IMR-90 (cell line): ENCODE measurements at regions not wholly inside any gene's neighbourhood (a gene's known extent, or its start where the extent isn't known, plus 50 kb on each side); places are given as distances from the start of the nearest gene placed in this dataset.

Source experiments
- ATAC-seq: fragments of 200-7000 bp; cut with Tn5 transposase; 2 replicates; pipeline ENCODE4 v1.9.1; 2020; ENCODE audit warnings: low read depth, mild to moderate bottlenecking, moderate library complexity
- BruUV-seq: library from RNA; stranded (reverse); fragments of 400-500 nt; replicated peaks from 2 replicates; lab custom pipeline; 2021; lab: Mats Ljungman, UMichigan
- CTCF ChIA-PET: fragments of 300-600 bp; formaldehyde crosslinking; extraction: SDS; loops from one replicate; lab custom pipeline; 2021; ENCODE audit warnings: antibody characterized with exemption; lab: Yijun Ruan, JAX
- POLR2A ChIA-PET: fragments of 300-600 bp; sonication (Branson Sonifier 250); formaldehyde crosslinking; loops from one replicate; lab custom pipeline; 2022; ENCODE audit warnings: antibody characterized with exemption; ENCODE audit not compliant: unreplicated experiment; lab: Charles Lee
- DNase-seq: peaks from one replicate; pipeline ENCODE4 v3.0.0; 2013
- H2AFZ ChIP-seq: replicated peaks from 2 replicates; pipeline ENCODE3; 2013; ENCODE audit warnings: low read length, mild to moderate bottlenecking; ENCODE audit not compliant: poor library complexity
- H2AK5ac ChIP-seq: 2 replicates; pipeline ENCODE4 v1.6.1; 2013; ENCODE audit warnings: low read depth, low read length, inconsistent platforms
- H2AK9ac ChIP-seq: replicated peaks from 2 replicates; pipeline ENCODE3; 2013; ENCODE audit warnings: mild to moderate bottlenecking, low read depth, low read length, moderate library complexity; ENCODE audit not compliant: poor library complexity
- H2BK120ac ChIP-seq: 2 replicates; pipeline ENCODE4 v1.6.1; 2013; ENCODE audit warnings: low read depth, low read length, inconsistent platforms
- H2BK15ac ChIP-seq: 3 replicates; pipeline ENCODE4 v1.6.1; 2013; ENCODE audit warnings: low read depth, low read length, inconsistent platforms
- H2BK20ac ChIP-seq: 2 replicates; pipeline ENCODE4 v1.6.1; 2013; ENCODE audit warnings: low read depth, mild to moderate bottlenecking, inconsistent platforms, low read length, moderate library complexity
- H2BK5ac ChIP-seq: 2 replicates; pipeline ENCODE4 v1.6.1; 2013; ENCODE audit warnings: mild to moderate bottlenecking, low read depth, low read length, inconsistent platforms; ENCODE audit not compliant: poor library complexity, severe bottlenecking
- H3K14ac ChIP-seq: replicated peaks from 2 replicates; pipeline ENCODE4 v1.6.1; 2013; ENCODE audit warnings: low read depth, low read length, inconsistent platforms
- H3K18ac ChIP-seq: 2 replicates; pipeline ENCODE4 v1.6.1; 2013; ENCODE audit warnings: low read depth, low read length, control low read depth
- H3K23ac ChIP-seq: 2 replicates; pipeline ENCODE4 v1.6.1; 2013; ENCODE audit warnings: low read depth, low read length, inconsistent platforms
- H3K27ac ChIP-seq: 2 replicates; pipeline ENCODE4 v1.5.1; 2013; ENCODE audit warnings: mild to moderate bottlenecking, control low read depth, low read length; ENCODE audit not compliant: insufficient read depth
- H3K27me3 ChIP-seq: 2 replicates; pipeline ENCODE4 v1.6.1; 2013; ENCODE audit warnings: low read length; ENCODE audit not compliant: control insufficient read depth, insufficient read depth
- H3K36me3 ChIP-seq: 2 replicates; pipeline ENCODE4 v1.6.1; 2013; ENCODE audit warnings: low read length, mixed read lengths; ENCODE audit not compliant: control insufficient read depth, insufficient read depth
- H3K4ac ChIP-seq: 2 replicates; pipeline ENCODE4 v1.6.1; 2013; ENCODE audit warnings: low read depth, low read length, inconsistent platforms
- H3K4me1 ChIP-seq: 2 replicates; pipeline ENCODE4 v1.6.1; 2013; ENCODE audit warnings: low read length, mixed read lengths; ENCODE audit not compliant: control insufficient read depth, insufficient read depth
- H3K4me2 ChIP-seq: 2 replicates; pipeline ENCODE4 v1.6.1; 2013; ENCODE audit warnings: low read depth, mild to moderate bottlenecking, control low read depth, low read length, moderate library complexity
- H3K4me3 ChIP-seq: 2 replicates; pipeline ENCODE4 v1.5.1; 2013; ENCODE audit warnings: low read depth, mild to moderate bottlenecking, control low read depth, low read length, moderate library complexity; ENCODE audit not compliant: insufficient read depth
- H3K56ac ChIP-seq: 2 replicates; pipeline ENCODE4 v1.6.1; 2013; ENCODE audit warnings: low read length, inconsistent platforms; ENCODE audit not compliant: insufficient read depth; ENCODE audit errors: extremely low read depth
- H3K79me1 ChIP-seq, 2 experiments: 2 replicates each; pipeline ENCODE4 v1.6.1; 2013; ENCODE audit warnings: low read length in 2 of 2, inconsistent platforms in 1 of 2, low read depth in 1 of 2
- H3K9ac ChIP-seq: 2 replicates; pipeline ENCODE4 v1.6.1; 2013; ENCODE audit warnings: low read depth, low read length, control low read depth
- H3K9me1 ChIP-seq: 2 replicates; pipeline ENCODE4 v1.6.1; 2013; ENCODE audit warnings: low read length, inconsistent platforms; ENCODE audit not compliant: insufficient read depth
- H3K9me3 ChIP-seq: 2 replicates; pipeline ENCODE4 v1.6.1; 2013; ENCODE audit warnings: low read length; ENCODE audit not compliant: control insufficient read depth, insufficient read depth
- H4K20me1 ChIP-seq: 2 replicates; pipeline ENCODE4 v1.6.1; 2013; ENCODE audit warnings: low read length, inconsistent platforms; ENCODE audit not compliant: insufficient read depth
- H4K5ac ChIP-seq: 2 replicates; pipeline ENCODE4 v1.6.1; 2013; ENCODE audit warnings: mild to moderate bottlenecking, low read depth, low read length, control low read depth
- H4K8ac ChIP-seq, 2 experiments: 2 replicates each; pipeline ENCODE4 v1.6.1; 2013; ENCODE audit warnings: low read depth in 2 of 2, low read length in 2 of 2, control low read depth in 1 of 2, inconsistent platforms in 1 of 2
- H4K91ac ChIP-seq: 2 replicates; pipeline ENCODE4 v1.6.1; 2013; ENCODE audit warnings: low read depth, low read length, inconsistent platforms; ENCODE audit not compliant: insufficient read depth
- BHLHE40 ChIP-seq: fragments of 150-350 bp; IDR thresholded peaks from 2 replicates; pipeline ENCODE4 v1.6.1; 2016; ENCODE audit warnings: mild to moderate bottlenecking, low read depth, low read length
- MAFK ChIP-seq: IDR thresholded peaks from 2 replicates; pipeline ENCODE4 v1.6.1; 2012; ENCODE audit warnings: low read depth, low read length, improper control_type of control experiment
- RAD21 ChIP-seq: IDR thresholded peaks from 2 replicates; pipeline ENCODE4 v1.6.1; 2012; ENCODE audit warnings: low read length, improper control_type of control experiment
- SMC3 ChIP-seq: fragments of 150-350 bp; IDR thresholded peaks from 2 replicates; pipeline ENCODE4 v1.6.1; 2016; ENCODE audit warnings: low read depth, mild to moderate bottlenecking, antibody characterized with exemption, low read length, moderate library complexity
- WGBS, 2 experiments: methylation state at CpG; one replicate each; pipeline versions ENCODE4 v1.1.5 to v1.1.7; 2013; ENCODE audit warnings: missing lambda C conversion rate in 2 of 2; ENCODE audit not compliant: insufficient read length in 1 of 2; ENCODE audit errors: extremely low coverage in 2 of 2; 5-methylcytosine and 5-hydroxymethylcytosine counted together
- dilution Hi-C: fragments of 300-500 bp; cut with HindIII; formaldehyde crosslinking; loops from one replicate; pipeline ENCODE4 v1.14.3; 2018; ENCODE audit warnings: low sequenced_read_pairs; ENCODE audit not compliant: unreplicated experiment
- in situ Hi-C: fragments of 300-500 bp; cut with MboI; formaldehyde crosslinking; loops from 3 replicates; pipeline ENCODE4 v1.14.3; 2019; ENCODE audit warnings: low sequenced_read_pairs, inconsistent platforms, mixed read lengths
- intact Hi-C: fragments of 100-400 bp; cut with micrococcal nuclease; formaldehyde crosslinking; loops from 2 replicates; pipeline ENCODE4 v1.10.0; 2022
- TF ChIP-seq, protein P1 (sequence below): conservative IDR thresholded peaks from 2 replicates; pipeline ENCODE4 v1.5.1; 2012; ENCODE audit warnings: mild to moderate bottlenecking, low read depth, low read length, improper control_type of control experiment

DNA sequence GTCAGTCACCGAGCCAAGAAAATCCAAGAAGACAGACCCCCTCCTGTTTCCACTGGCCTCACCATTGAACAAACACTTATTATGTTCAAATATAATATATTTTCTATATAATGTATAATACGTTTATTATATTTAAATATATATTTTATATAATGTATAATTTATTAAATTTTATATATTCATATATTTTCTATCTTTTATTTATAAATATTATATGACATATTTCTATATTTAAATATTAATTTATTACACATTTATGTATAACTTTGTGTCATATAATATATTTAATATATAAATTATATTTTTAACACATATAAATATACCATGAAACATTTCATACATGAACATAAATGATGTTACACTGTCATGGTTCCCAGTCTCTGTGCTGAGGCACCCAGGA lies 60.9 kb upstream of the RMDN2 start:
- H3K27ac ChIP-seq: no peak overlapping the region
- ChIA-PET POLR2A (no interaction called here), CTCF (interaction anchor here (0.7 kb wide), 1 partner anchor 10 kb away, joined by 3 read pairs; no protein-coding TSS in a partner anchor)
- no TSS peak for BruUV-seq
- no peak overlapping the region for H4K91ac ChIP-seq
- no peak overlapping the region for H3K18ac ChIP-seq
- H2BK20ac ChIP-seq: no peak overlapping the region
- TF ChIP-seq MAFK: no peak
- TF ChIP-seq BHLHE40: no peak
- TF ChIP-seq RAD21: no peak
- TF ChIP-seq, protein P1, sequence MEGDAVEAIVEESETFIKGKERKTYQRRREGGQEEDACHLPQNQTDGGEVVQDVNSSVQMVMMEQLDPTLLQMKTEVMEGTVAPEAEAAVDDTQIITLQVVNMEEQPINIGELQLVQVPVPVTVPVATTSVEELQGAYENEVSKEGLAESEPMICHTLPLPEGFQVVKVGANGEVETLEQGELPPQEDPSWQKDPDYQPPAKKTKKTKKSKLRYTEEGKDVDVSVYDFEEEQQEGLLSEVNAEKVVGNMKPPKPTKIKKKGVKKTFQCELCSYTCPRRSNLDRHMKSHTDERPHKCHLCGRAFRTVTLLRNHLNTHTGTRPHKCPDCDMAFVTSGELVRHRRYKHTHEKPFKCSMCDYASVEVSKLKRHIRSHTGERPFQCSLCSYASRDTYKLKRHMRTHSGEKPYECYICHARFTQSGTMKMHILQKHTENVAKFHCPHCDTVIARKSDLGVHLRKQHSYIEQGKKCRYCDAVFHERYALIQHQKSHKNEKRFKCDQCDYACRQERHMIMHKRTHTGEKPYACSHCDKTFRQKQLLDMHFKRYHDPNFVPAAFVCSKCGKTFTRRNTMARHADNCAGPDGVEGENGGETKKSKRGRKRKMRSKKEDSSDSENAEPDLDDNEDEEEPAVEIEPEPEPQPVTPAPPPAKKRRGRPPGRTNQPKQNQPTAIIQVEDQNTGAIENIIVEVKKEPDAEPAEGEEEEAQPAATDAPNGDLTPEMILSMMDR: no peak
- TF ChIP-seq SMC3: no peak
- H3K4me2 ChIP-seq: no peak overlapping the region
- H3K23ac ChIP-seq: no peak overlapping the region
- dilution Hi-C loops: no loop called here
- intact Hi-C loops: no loop called here
- H2BK15ac ChIP-seq: no peak overlapping the region; the same call in 2 of the 3 replicates
- H3K4me1 ChIP-seq: no peaks in the 10 kb centered on the region
- no peaks in the 10 kb centered on the region for H3K79me1 ChIP-seq
- DNase-seq (no peak), ATAC-seq (no peak)
- H4K5ac ChIP-seq: no peak overlapping the region
- H2AK9ac ChIP-seq: no peak overlapping the region
- no peak overlapping the region for H3K4ac ChIP-seq
- in situ Hi-C loops: no loop called here
- 0 out of 2 replicates have a peak, but pooled peaks cover under 1% of the 10 kb centered on the region for H3K9me1 ChIP-seq
- H2BK120ac ChIP-seq: no peak overlapping the region
- H3K9ac ChIP-seq: no peak overlapping the region
- H3K9me3 ChIP-seq: peaks cover 4% of the 10 kb centered on the region; the same call in 1 of the 2 replicates
- H3K4me3 ChIP-seq: no peak overlapping the region
- H4K20me1 ChIP-seq: no peaks in the 10 kb centered on the region
- H3K36me3 ChIP-seq: no peaks in the 10 kb centered on the region
- WGBS, 2 experiments: no CpG with 5 or more reads among the region's 2 CpGs
- no peak overlapping the region for H3K56ac ChIP-seq
- H3K14ac ChIP-seq: no peak overlapping the region
- H2AFZ ChIP-seq: no peak overlapping the region
- no peak overlapping the region for H4K8ac ChIP-seq
- no peak overlapping the region for H2AK5ac ChIP-seq
- H3K27me3 ChIP-seq: no peaks in the 10 kb centered on the region; the same call in 1 of the 2 replicates
- no peak overlapping the region for H2BK5ac ChIP-seq
